SK-N-DZ (cell line): ENCODE measurements at regions not wholly inside any gene's neighbourhood (a gene's known extent, or its start where the extent isn't known, plus 50 kb on each side); places are given as distances from the start of the nearest gene placed in this dataset.
"Not testable (repeated sequence)": the region's sequence is repeated elsewhere in the genome, so short reads cannot be mapped to it uniquely, and the experiment has no call there.

ENCODE experiments used
- DNase-seq: peaks from one replicate; pipeline ENCODE4 v3.0.0-alpha.2; 2015; ENCODE audit warnings: low spot score

DNA sequence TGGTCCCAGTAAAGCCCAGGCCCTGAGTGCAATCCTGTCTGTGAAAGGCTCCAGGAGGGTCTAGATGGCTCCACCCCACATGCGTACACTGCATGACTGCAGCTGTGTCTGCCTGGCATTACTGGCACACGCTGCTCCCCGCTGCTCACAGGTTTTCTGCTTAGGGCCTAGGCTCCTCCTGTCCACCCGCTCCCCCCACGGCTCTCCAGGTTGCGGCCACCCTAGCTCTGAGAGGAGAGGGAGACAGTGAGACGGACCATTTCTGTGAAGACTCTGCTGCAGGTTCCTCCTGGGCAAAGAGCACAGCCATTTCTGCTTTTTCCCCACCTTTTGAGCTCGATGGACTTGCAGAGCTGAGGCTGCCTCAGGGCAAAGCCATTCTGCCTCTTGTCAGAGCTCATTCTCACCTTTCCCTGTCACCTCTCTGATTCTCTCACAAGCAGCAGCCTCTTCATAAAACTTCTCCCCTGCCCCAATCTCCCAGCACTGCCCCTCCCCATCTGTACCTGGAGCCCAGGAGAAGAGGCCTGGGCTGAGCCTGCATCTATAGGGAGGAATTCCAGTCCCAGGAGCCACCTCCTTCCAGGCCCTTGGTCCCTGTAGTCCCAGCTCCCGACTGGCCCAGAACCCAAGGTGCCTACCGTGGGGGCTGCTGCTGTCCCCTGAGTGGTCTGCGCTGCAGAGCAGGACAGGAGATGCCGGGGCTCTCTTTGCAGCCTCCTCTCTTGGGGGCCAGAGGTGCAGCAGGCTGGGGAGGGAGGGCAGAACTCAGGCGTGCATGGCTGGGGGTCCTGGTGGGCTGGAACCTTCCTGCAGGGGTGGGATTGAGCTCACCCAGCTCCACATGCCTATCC lies 433.7 kb upstream of the B3GAT1 start:
- no peak for DNase-seq

DNA sequence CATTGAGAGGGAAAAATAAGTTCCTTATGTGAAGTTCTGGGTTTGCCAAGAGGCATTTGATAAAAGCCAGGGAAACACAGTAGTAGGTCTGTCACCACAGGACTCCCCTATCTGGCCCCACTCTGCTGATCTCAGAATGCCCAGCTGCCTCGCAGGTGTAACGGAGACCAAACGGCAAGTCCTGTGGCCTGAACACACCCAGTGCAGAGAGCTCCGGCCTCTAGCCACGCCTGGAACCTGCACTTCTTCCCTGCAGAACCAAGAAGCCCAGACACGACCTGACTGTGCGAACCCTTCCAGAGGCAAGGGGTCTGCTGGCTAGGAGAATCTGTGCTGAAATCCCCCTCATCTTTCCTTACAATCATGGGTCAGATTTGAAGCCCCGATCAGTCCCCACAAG lies 432.8 kb upstream of the B3GAT1 start:
- no peak for DNase-seq

DNA sequence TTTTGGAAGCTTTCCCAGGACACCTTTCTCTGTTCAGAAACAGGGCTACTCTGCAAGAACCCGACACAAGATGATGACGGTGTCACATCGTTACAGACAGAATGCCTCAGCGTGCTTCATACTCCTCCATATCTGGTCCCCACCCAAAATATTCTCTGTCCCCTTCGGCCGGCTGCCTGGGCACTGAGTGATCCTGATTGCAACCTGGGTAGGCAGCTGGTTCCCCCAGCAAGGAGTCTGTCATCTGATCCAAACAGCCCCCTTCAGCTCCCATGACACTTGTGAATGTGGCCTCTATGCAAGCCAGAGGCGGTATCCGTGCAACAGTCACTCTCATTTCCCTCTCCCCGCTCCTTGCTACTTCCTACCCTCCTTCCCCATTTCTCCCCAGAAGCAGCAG lies 431.7 kb upstream of the B3GAT1 start:
- no peak for DNase-seq

DNA sequence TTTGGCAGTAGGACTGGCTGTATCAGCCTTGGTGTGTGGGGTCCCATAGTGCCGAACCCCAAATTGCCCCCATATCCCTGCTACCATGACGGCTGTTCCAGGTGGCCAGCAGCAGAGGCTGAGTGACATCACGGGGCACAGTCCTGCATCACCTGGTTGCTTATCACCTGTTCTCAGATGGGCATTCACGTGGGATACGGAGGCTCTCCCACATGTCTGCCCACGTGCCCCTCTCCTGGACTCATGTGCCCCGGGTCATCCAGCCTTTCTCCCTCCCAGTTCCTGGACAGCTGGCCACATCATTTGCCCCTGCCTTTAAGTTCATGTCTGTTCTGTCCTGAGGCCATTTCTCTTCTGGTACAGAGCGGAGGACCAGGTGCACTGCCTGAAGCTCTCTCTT lies 431.0 kb upstream of the B3GAT1 start:
- no peak for DNase-seq

DNA sequence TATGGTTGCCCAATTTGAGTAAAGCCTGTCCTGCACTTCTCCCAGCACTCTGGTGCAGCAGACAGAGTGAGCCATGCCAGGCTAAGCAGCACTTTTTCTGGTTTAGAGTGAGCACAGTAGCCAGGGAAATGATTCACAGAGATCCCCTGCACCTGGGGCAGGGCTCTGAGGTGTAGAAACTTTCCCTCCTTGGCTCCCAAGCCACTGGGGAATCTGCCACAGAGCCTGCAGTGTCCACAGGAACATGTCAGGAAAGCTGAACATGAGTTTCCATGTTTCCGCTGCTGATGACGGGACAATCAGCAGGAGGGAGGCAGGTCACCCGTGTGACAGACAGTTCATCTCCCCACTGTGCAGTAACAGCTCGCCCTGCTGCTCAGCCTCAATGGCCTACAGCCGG lies 429.9 kb upstream of the B3GAT1 start:
- DNase-seq, result no peak

DNA sequence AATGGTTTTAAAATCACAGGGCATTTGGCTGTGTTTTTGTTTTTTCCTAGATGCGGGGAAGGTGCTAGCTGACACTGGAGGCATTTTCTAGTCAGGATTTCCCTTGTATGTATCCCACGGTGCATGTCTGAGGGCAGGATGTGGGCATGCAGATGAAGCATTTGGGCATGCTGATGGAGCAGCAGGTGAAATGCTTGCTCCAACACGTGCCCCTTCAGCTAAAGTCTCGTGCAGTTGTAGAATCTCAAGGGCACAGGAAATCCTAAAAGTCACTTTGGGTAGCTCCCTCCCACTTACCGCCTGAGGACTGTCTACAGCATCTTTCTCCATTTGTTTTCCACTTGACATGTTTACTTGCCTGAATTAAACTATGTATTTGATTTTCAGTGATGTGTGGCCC lies 429.4 kb upstream of the B3GAT1 start:
- no peak for DNase-seq

DNA sequence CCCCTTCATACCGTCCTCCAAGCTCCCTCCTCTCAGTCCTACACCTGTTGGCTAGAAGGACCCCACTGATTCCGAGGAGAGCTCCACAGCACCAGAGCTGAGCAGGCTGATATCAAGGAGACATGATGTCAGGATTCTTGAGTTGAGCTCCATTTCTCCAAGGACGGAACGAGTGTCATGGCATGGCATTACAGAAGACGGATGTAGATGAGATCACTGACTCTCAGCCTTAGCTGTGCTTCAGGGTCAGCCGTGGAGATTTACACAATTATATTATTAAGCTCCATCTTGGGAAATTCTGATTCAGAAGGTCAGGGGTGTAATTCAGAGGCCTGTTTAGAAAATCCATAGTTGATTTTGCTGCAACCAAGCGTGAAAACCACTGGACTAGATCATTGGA lies 428.9 kb upstream of the B3GAT1 start:
- no peak for DNase-seq

DNA sequence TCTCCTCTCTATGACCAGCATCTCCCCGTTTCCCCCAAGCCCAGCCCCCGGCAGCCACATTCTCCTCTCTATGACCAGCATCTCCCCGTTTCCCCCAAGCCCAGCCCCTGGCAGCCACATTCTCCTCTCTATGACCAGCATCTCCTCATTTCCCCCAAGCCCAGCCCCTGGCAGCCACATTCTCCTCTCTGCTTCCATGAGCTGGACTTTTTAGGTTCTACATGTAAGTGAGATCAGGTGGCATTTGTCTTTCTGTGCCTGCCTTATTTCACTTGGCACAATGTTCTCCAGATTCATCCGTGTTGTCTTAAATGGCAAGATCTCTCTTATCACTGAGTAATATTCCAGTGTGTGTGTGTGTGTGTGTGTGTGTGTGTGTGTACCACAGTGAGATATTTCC lies 428.1 kb upstream of the B3GAT1 start:
- DNase-seq, result not testable (repeated sequence)

DNA sequence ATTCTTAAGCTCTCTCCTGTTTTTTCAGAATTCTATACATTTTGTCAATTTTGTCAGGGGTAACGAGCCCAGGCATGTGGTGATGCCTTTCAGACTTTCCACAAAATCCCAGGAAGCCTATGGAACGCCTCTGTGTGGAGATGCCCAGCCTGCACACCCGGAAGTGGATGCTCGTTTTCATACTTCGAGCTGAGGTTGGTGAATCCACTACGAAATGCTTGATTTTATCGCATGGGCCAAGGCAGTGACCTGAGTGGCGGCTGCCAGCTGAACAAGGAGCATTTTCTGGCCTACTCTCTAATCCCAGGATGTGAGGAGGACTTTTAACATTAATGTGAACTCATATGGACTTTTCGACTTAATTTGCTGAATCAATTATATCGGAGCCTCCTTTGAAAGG lies 426.7 kb upstream of the B3GAT1 start:
- DNase-seq, result no peak

DNA sequence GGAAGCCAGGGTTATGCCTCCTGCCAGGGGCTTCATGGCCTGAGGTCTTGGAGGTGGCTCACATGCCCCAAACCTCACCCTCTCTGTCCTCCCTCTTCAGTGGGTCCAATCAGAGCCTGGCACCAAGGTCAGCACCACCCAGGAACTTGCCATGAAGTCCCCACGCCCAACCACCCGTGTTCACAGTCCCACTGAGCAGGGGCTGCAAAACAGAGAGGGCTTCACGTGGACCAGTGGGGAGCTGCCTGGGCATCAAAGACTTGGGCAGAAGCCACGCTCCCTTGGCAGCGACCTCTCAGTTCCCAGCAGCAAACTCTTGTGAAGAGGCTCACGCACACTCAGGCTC lies 425.8 kb upstream of the B3GAT1 start:
- no peak for DNase-seq

DNA sequence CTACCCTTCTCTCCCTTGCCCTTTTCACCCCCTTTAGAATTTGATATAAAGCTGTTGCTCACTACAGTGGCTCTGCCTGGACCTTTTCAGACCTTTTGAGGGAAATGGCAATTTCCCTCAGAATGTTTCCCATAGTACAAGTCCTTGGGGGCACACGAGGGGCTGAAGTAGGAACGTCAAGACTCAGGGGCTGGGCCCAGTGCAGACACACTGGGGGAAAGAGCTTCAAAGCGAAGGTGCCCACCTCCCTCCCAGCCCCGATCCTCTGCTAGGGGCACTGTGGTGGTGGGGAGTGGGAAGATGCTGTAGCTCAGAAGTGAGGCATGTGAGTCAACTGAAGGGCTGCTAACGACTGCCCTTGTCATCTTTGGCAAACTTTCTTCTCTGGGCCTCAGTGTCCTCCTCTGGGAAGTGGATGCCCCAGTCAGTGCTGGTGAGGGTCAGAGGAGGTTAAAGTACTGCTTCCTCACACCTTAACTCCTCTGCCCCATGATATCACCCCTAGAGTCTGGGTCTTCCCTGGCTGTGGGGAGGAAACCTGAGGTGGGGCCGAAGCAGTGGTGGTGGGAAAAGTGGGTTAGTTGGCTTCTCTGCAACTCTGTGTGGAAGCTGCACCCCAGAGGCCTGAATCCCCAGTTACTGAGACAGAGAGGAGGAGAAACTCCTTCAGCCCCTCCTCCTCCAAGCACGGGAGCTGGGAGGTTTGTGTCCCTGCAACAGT lies 425.3 kb upstream of the B3GAT1 start:
- DNase-seq, result no peak

DNA sequence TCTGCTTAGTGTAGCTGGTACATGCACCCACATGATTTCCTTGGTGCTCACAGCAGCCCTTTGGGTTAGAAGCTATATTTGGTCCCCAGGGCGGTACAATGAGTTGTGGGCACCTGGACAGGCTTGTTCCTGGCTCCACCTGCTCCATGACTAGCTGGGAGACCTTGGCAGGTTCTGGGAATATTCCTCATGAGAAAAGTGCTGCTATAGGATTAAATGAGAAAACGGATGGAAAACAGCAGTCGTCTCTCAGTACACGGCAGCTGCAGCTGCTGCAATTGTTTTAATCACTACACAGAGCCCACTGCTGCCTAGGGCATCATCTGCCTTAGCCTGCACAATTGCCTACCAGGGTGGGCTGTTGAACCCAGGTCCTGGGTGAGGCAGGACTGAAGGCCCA lies 424.5 kb upstream of the B3GAT1 start:
- DNase-seq, result no peak

DNA sequence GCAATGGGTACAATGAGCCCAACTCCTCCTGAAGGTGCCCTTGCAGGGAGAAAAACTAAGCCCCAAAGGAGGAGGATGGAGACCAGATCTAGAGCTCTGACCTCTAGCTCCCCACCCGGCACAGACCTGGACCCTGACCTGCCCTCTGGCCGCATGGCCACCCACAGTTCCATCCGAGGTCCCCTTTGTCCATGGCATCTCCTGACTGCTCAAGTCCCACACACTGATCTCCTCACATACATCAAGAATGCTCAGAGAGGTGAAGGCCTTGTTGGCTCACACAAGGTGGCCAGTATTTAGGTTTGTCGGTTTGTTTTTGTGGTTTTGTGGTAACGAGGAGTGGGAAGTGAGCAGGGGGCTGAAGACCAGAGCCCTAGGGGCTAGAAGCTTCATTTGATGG lies 423.5 kb upstream of the B3GAT1 start:
- no peak for DNase-seq

DNA sequence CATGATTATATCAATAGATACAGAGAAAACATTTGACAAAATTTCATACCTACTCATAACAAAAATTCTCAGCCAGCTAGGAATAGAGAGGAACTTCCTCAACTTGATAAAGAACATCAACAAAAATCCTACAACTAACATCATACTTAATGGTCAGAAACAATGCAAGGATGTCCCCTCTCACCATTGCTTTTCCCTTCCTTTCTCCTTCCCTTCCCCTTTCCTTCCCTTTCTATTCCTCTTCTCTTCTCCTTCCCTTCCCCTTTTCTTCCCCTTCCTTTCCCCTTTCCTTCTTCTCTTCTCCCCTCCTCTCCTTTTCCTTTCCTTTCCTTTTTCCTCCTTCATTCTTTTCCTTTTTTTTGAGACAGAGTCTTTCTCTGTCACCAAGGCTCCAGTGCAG lies 418.3 kb upstream of the B3GAT1 start:
- no peak for DNase-seq

DNA sequence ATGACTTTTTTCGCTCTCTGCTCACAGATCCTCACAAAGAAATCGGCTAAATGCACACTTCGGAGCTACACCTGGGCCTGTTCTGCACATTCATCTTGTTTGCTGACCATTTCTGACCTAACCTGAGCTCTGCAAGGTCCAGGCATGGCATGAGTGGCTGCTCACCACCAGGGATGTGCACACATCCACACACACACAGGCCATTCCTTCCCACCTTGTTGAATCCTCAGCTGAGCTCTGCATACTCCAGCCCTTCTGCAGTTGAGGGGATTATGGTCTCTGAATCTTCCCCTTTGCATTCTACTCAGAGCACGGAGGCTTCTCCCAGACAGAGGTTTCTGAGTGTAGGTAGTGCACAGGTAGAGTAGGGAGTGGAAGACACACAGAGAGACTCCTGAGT lies 411.9 kb upstream of the B3GAT1 start:
- no peak for DNase-seq

DNA sequence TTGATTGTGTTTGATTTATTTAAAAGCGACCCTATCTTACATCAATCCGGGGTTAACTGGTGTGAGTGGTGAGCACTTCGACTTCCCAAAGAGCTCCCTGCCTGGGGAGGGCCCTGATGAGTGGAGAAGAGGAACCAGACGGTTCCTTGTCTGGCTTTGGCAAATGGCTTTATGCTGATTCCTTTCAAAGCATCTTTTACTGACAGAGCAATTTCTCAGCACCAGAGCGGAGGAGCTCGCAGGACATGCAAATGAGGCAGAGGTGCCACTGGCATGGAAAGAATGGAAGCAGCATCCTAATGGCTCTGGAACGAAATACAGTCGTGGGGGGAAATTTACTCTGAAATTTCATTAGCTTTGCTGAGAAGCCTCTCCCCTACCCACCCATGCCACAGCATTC lies 410.9 kb upstream of the B3GAT1 start:
- no peak for DNase-seq

DNA sequence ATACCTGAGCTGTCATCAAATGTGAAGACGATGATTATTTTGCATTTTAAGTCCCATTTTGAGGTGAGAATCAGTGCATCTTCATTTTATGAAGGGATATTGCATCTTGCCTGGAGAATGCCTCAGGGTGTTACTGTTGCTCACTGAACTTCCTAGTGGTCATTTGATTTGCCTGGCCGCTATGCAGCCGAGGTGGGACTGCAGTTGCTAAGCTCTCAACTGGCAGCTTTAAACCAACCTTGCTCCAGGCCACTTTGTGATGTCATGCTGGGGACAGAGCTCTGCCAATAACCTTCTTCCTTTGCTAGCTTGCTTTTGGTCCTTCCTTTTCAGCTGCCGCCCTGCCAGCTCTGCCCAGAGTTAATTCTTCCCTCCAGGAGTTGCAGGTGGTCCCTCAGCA lies 409.4 kb upstream of the B3GAT1 start:
- no peak for DNase-seq

DNA sequence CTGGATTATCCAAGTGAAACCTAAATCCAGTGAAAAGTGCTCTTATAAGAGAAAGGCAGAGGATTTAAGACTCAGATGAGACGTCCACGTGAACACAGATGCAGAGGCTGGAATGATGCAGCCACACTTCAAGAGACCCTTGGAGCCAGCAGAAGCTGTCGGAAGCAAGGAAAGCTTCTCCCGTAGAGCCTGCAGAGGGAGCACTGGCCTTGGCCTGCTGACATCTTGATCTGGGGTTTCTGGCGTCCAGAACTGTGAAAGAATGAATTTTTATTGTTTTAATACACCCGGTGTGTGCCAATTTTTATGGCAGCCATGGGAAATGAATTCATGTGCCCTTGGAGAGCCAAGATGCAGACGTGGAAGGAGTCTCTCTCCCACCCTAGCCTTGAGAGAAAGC lies 407.0 kb upstream of the B3GAT1 start:
- DNase-seq, result no peak

DNA sequence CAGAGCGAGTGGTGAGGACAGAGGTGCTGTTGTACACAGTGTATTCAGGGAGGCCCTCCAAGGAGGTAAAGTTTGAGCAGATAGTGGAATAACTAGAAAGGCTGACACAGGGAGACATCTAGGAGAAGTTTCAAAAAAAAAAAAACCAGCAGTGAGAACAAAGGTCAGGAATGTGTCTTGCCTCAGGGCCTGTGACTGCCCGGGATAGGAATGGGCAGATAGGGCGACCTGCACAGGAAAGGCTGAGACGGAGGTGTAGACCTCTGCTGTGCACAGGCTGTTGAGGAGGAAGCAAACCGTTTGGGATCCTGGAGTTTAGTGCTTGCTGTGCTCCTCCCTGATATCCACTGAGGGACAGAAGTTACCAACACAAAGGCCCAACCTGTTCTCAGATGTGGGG lies 406.5 kb upstream of the B3GAT1 start:
- DNase-seq, result no peak

DNA sequence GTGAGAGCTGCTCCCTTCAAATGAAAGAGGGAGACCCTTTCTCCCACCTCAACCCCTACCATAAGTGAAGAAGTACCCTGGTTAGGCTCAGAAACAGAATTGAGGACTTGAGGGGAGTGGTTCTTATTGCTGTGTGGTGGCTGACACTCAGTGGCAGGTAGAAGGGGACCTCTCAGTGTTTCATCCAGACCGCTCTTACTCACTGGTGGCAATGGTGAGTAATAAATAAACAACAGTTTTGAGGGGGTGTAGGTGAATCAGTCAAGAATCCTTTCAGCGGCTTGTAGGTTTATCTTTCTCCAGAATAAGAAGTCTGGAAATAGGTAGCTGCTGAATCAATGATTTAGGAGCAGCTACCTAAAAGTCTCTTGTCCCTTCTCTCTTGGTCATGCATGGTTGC lies 403.4 kb upstream of the B3GAT1 start:
- DNase-seq, result no peak

DNA sequence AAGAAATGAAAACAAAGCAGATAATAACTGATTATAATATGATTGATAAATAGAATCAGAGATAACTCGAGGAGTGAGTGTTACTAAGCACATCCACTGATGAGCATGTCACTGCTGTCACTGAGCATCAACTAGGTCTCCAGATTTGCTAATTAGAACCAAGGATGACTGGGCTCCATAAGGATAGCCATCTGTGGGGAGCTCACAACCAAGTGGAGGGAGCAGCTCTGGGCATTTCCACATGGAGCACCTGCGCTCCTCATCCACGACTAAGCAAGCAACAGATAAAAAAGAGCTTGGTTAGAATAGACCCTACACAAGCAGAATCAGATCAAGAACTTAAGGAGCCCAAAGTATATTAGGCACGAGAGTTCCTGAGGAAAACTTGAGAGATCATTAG lies 396.0 kb upstream of the B3GAT1 start:
- no peak for DNase-seq

DNA sequence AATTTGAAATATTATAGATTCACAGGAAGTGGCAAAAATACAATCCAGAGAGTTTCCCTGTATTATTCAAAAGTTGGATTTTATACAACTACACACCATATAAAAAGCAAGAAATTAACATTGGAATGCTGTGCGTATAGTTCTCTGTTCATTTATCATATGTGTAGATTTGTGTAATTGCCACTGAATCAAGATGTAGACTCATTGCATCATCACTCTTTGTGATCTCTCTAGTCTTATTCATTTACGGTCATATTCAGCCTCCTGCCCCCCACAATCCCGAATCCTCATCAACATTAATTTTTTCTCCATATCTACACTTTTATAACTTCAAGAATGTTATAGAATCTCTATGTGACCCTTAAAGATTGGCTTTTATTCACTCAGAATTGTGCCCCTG lies 390.6 kb upstream of the B3GAT1 start:
- no peak for DNase-seq

DNA sequence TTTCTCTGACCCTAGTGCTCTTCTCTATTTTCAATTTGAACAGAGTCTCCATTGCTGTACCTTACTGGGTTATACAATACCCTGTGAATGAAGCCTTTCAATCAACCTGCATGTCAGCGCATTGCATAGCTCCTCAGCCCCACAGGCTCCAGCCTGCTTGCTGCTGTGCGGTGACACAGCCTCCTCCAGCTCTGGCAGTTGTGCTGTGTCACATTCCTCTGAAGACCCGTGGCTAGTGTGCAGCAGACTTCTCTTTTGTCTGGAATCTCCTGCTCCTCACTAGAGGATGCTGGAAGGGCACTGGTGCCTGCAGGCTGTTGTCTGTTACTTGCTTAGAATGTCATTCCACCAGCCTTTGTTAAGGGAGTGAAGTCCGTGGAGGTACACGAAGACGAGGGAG lies 390.1 kb upstream of the B3GAT1 start:
- no peak for DNase-seq

DNA sequence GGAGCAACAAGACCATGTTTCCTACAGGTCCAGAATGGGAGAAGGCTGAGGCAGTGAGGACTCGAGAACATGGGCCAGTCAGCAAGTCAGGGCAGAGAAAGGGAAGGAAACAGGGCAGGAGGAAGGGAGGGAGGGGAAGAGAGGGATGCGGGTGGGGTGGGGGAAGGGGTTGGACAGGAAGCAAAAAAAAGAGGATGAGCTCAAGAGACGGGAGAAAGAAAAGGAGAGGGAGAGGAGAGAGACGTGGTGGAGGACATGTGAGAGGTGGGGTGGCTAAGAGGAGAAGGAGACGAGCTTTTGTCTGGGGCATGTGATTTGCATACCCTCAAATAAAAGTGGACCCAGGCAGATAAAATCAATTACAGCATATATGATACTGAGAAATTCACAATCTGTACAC lies 389.5 kb upstream of the B3GAT1 start:
- DNase-seq, result no peak
